ENCODE measurements at regions not wholly inside any gene's neighbourhood (a gene's known extent, or its start where the extent isn't known, plus 50 kb on each side); places are given as distances from the start of the nearest gene placed in this dataset.

GRCh38 chr17:14522795-14523387 lies 222.0 kb downstream of the HS3ST3B1 start (continued):
- TF ChIP-seq CHD7 (IDR thresholded peaks at IDR 0.05; ENCODE audit: insufficient replicate concordance, low read length) (peak; percentile 30), TCF12 (IDR thresholded peaks at IDR 0.05; ENCODE audit: low read depth, low read length) (no peak), YY1 (IDR thresholded peaks at IDR 0.05; ENCODE audit: low read depth, low read length) (peak; percentile 66; the same call in 1 of the 2 replicates), JUN (IDR thresholded peaks at IDR 0.05; ENCODE audit: low read depth, low read length) (no peak), RXRA (IDR thresholded peaks at IDR 0.05; ENCODE audit: insufficient read depth, low read depth, low read length) (no peak)

Data from H1 (cell line).